ENCODE measurements at regions not wholly inside any gene's neighbourhood (a gene's known extent, or its start where the extent isn't known, plus 50 kb on each side); places are given as distances from the start of the nearest gene placed in this dataset.

GRCh38 chr2:516944-517343 lies 160.3 kb downstream of the TMEM18 start:
- no peak for DNase-seq
- intact Hi-C loops (cut with DNase I): no loop called here

- no peak for DNase-seq
- intact Hi-C loops (cut with DNase I): no loop called here
These were observed 161.1 kb downstream of the TMEM18 start for GRCh38 chr2:516131-516530.

- intact Hi-C loops (cut with DNase I): no loop called here
- no peak for DNase-seq
These were observed 161.6 kb downstream of the TMEM18 start for GRCh38 chr2:515441-516127.

- intact Hi-C loops (cut with DNase I): no loop called here
- no peak for DNase-seq
These were observed 163.1 kb downstream of the TMEM18 start for GRCh38 chr2:513981-514706.

GRCh38 chr2:510839-511238 lies 166.4 kb downstream of the TMEM18 start:
- intact Hi-C loops (cut with DNase I): no loop called here
- no peak for DNase-seq

- DNase-seq: no peak
- intact Hi-C loops (cut with DNase I): no loop called here
These were observed 167.3 kb downstream of the TMEM18 start for GRCh38 chr2:509888-510287.

GRCh38 chr2:508121-508520 lies 169.1 kb downstream of the TMEM18 start:
- intact Hi-C loops (cut with DNase I): no loop called here
- no peak for DNase-seq

GRCh38 chr2:506866-507265 lies 170.3 kb downstream of the TMEM18 start:
- intact Hi-C loops (cut with DNase I): no loop called here
- no peak for DNase-seq

- intact Hi-C loops (cut with DNase I): no loop called here
- DNase-seq: no peak
These were observed 170.8 kb downstream of the TMEM18 start for GRCh38 chr2:506451-506850.

- intact Hi-C loops (cut with DNase I): no loop called here
- DNase-seq: no peak
These were observed 171.3 kb downstream of the TMEM18 start for GRCh38 chr2:505941-506340.

GRCh38 chr2:503288-503999 lies 173.8 kb downstream of the TMEM18 start:
- no peak for DNase-seq
- intact Hi-C loops (cut with DNase I): no loop called here

- intact Hi-C loops (cut with DNase I): no loop called here
- DNase-seq: no peak
These were observed 174.4 kb downstream of the TMEM18 start for GRCh38 chr2:502831-503230.

GRCh38 chr2:501667-502066 lies 175.5 kb downstream of the TMEM18 start:
- intact Hi-C loops (cut with DNase I): no loop called here
- DNase-seq: no peak

- intact Hi-C loops (cut with DNase I): no loop called here
These were observed 176.1 kb downstream of the TMEM18 start for GRCh38 chr2:501130-501529.

GRCh38 chr2:499726-500125 lies 177.5 kb downstream of the TMEM18 start:
- intact Hi-C loops (cut with DNase I): no loop called here
- no peak for DNase-seq

More at GRCh38 chr2:501130-501529, 176.1 kb downstream of the TMEM18 start:
- DNase-seq: no peak

- no peak for DNase-seq
- intact Hi-C loops (cut with DNase I): no loop called here
These were observed 178.6 kb downstream of the TMEM18 start for GRCh38 chr2:498493-499178.

- intact Hi-C loops (cut with DNase I): no loop called here
- no peak for DNase-seq
These were observed 179.3 kb downstream of the TMEM18 start for GRCh38 chr2:497770-498492.

GRCh38 chr2:496729-497128 lies 180.5 kb downstream of the TMEM18 start:
- intact Hi-C loops (cut with DNase I): no loop called here
- DNase-seq: peak in 1 of 10 donors; percentile 74

- DNase-seq: no peak
- intact Hi-C loops (cut with DNase I): no loop called here
These were observed 181.4 kb downstream of the TMEM18 start for GRCh38 chr2:495745-496275.

- DNase-seq: no peak
- intact Hi-C loops (cut with DNase I): no loop called here
These were observed 182.4 kb downstream of the TMEM18 start for GRCh38 chr2:494853-495252.
